Umbilical cord (tissue), 1 donor: ENCODE measurements at regions not wholly inside any gene's neighbourhood (a gene's known extent, or its start where the extent isn't known, plus 50 kb on each side); places are given as distances from the start of the nearest gene placed in this dataset.

Source experiments
- DNase-seq: peaks from one replicate; pipeline ENCODE4 v3.0.0-alpha.2; 2015; ENCODE audit warnings: low spot score

DNA sequence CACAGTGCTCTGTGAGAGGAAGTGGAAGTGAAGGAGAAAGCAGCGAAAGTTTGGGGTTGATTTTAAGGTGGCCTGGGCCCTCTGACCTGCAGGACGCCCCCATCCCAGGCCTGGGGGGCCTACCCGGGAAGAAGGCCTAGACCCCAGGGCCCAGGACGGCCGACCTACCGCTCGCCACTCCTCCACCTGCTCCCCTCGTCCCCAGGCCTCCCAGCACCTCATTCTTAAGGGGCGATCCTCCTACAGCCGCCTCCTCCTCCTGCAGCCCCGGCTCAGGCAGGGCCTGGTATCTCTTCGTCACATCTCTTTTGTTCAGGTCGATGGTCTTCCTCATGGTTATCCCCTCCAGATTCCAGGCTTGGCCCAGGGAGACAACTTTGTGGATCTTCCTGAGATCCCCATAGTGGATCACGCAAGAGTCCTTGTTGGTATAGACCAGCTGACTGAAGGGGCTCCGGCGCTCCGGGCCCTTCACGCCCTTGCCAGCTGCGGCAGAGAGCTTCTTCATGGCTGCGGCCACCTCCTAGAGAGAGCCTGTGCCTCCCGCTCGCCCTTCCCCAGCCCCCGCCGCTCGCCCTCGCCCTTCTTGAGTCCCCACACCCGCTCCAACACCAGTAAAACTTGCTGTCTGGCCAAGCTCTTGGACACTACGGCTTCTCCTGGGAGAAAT is 117.5 kb downstream of the OR13A1 start:
- no peak for DNase-seq

DNA sequence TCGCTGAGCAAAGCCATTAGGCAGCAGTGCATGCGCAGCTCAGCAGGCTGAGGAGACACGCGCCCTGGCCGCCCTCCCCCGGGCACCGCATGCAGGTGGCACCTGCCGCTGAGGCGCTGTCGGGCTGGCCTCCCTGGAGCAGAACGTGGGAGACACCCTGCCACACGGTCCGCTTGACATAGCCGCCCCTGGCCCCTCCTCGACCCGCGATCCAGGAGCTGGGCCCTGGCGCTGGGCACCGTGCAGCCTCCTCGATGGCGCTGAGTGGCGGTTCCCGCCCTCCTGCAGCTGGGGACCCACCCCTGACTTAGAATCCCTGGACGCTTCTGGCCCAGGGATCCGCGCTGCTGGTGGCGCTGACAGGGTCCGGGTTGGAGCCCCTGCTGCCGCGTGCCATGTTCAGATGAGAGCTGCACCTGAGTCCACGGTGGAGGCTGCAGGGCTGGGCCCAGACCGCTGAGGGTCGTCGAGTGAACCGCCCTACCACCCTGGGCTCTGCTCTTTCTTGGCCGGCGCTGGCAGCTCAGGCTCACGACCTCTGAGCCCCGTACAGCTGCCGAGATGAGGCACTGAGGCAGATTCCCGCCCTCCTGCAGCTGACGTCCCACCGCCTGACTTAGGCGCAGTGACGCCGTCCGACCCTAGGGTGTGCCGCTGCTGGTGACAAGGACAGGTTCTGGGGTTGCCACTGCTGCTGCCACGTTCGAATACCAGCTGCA is 116.8 kb downstream of the OR13A1 start:
- no peak for DNase-seq

DNA sequence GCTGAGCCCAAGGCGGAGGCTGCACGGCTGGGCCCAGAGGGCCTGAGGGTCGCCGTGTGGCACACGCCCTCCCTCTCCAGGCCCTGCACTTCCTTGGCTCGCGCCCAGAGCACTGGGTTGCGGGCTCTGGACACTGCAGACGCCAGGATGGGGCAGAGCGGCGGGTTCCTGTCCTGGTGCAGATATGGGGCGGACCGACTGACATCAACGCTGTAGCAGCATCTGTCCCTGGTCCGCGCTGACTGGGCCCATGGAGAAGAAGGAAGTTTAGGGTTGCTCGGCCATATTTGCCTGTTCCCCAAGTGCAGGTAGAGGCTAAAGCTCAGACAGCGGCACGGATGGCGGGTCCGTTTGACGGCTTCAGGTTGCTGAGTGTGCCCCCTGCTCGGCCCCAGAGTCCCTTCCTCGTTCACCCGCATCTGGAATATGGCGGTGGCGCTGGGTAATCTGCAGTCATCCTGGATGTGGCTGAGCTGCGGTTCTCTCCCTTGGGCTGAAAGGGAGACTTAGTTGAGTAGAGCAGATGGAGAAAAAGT is 116.1 kb downstream of the OR13A1 start:
- DNase-seq, result no peak

DNA sequence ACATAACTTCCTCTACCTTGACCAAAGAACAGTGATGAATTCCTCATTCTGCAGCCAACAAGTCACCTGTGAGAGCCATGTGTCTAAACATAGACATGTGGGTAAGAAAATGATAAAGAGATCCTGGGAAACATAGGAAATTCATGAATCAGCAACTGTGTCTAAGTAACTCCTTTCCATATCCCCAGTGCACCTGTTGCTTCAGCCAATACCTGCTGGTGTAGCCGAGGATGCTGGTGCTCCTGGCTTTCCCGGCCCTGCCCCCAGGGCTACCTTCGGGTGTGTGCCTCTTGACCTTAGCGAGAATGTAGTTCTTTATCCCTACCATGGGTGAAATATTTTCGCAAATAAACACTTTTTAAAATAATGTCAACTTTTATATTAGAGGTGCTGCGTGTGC is 114.1 kb downstream of the OR13A1 start:
- DNase-seq, result no peak

DNA sequence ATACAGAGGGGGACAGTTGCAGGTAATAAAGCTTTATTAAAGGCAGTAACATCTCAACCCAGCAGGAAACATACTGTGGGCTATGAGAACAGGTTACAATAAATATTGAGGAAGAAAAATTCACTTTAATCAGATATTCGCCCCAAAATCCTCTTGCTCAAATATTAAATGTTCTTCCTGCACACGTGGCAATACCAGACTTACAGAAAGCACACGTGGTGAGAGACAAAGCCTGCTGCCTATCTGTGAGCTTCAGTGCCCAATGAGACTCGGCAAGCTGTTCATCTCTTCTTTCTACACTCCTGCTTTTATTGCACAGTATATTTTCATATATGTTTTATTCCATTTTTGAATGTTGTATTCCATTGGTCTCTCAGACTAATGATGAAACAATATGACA is 113.2 kb downstream of the OR13A1 start:
- DNase-seq, result no peak

DNA sequence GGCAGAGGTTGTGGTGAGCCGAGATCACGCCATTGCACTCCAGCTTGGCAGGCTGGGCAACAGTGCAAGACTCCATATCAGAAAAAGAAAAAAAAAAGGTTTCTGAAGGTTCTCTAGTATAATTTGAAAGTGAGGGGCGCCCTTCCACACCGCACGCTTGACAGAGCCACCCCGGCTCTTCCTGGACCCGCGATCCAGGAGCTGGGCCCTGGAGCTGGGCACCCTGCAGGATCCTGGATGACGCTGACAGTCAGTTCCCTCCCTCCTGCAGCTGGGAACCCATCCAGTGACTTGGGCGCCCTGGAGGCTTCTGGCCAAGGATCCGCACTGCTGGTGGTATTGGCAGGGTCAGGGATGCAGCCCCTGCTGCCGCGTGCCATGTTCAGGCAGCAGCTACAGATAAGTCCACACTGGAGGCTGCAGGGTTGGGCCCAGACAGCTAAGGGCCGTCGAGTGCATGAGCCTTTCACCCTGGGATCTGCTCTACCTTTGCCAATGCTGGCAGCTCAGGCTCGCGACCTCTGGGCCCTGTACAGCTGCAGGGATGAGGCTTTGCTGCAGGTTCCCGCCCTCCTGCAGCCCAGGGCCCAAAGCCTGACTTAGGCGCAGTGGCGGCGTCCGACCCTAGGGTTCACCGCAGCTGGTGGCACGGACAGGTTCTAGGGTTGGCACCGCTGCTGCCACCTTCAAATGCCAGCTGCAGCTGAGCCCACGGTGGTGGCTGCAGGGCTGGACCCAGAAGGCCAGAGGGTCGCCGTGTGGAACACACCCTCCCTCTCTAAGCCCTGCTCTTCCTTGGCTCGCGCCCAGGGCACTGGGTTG is 110.2 kb downstream of the OR13A1 start:
- no peak for DNase-seq

DNA sequence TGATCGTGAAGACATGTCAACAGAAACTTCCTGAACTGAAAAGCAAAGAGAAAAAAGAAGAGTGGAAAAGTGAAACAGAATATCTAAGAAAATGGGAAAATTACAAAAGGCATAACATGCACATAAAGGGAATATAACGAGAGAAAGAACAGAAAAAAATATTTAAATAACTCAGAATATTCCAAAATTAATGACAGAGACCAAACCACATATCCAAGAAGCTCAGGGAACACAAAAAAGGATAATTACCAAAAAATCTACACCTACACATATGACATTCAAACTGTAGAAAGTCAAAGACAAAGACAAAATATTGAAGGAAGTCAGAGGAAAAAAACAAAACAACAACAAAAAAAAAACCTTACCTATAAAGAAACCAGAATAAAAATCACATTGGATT is 105.5 kb downstream of the OR13A1 start:
- DNase-seq, result no peak

DNA sequence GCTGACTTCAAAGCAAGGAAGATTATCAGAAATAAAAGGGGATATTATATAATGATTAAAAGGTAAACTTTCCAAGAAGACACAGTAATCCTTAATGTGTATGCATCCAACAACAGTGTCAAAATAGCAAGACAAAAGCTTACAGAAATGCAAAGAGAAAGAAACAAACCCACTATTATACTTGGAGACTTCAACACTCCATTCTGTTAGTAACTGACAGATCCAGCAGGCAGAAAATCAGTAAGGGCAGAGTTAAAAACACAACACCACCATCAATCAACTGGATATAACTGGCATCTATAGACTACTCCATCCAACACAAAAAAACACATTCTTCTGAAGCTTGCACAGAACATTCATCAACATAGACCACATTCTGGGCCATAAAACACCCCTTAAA is 103.8 kb downstream of the OR13A1 start:
- DNase-seq, result no peak

DNA sequence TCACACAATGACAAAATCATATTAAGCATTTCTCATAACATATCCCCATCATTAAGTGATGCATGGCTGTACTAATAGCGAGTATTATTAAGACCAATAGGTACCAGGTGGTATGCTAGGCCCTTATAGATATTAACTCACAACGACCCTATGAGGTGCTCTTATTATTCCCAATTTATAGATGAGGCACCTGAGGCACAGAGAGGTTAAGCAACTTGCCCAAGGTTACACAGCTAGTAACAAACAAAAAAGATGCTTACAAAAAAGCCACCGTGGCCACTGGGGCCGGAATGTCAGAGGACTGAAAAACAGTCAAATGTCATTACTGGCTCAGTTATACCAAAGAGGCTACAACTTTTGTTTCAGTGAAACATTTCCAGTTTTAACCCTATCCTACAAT is 96.0 kb downstream of the OR13A1 start:
- no peak for DNase-seq

DNA sequence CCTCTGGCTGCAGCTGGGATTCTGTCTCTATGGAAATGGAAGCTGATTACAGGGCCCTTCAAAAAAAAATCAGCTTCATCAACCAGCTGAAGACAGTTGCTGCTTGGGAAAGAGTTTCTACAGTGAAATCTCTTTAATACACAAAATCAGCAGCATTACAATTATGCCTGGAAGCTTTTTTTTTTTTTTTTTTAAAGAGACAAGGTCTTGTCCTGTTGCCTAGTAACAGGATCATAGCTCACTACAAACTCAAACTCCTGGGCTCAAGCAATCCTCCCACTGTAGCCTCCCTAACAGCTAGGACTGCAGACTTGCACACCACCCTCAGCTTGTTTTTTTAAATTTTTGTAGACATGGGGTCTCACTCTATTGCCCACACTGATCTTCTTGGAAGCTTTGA is 94.5 kb downstream of the OR13A1 start:
- no peak for DNase-seq

DNA sequence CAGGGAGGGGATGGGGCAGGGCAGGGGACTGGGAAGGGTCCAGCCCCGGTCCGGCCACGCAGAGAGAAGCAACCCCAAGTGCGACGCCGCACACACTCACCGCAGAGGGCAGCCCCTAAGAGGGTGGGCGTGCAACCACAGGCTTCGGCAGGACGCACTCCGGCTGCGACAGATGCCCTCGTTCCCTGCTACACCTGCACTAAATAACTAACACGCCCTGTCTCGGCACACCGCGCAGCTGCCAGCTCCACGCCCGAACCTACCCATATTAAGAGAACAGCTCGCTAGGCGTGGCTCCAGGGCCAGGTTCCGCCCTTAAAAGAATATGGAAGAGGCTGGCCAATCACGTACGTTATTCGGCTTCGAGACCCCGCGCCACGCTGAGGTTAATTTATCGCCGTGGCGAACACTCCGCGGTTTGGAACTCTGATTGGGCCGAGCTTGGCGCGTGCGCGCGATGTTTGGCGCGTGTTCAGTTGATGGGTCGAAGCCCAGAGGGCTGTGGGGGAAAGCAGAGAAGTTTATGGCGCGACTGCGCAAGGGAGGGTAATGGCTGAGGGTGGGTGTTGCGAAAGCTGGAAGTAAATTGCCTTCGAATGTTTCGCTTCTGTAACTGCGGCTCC is 91.1 kb downstream of the OR13A1 start:
- no peak for DNase-seq

DNA sequence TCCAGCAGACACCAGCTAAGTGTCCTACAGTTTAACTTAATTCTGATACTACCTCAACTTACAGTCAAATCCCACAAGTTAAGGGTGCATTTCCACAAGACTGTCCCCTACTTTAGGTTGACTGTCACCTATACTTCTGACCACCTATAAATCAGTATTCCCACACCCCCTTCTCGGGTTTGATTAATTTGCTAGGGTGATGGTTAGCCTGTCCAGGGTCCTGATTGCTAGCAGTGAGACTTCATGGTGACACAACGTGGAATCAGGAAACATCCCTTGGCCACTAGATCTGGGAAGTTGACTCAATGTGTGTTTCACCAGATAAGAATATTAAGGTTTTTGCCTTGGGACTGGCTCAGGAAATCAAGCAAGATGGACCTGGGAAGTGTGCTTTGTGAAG is 88.4 kb downstream of the OR13A1 start:
- no peak for DNase-seq

DNA sequence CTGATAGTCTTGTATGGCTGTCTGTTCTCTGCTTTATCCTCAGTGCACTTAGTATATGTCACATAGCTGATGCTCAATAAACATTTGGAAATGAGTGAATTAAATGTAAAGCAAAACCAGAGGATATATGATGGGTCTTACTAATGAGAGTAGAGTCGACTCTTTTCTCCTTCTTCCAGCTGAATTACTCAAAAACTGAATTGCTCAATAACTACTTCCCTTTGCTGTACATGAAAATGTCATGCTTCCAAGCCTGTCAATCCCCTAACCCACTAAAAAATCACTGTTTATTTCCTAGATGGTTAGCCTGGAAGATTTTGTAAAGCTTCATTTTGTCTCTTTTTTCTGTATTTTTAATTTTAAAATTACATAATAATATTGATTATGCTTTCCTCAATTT is 88.0 kb downstream of the OR13A1 start:
- no peak for DNase-seq

DNA sequence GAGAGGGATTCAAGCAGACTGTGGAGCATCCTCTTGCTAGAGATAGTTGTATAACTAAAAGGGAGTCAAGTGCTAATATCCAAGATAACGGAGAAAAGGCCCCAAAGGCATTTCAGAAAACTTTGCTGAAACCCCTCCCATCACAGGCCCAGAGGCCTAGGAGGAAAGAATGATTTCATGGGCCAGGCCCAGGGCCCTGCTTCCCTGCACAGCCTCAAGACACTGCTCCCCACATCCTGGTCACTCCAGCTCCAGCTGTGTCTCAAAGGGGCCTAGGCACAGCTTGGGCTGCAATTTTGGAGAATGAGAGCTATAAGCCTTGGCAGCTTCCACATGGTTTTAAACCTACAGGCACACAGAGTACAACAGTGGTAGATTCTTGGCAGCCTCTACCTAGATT is 85.6 kb downstream of the OR13A1 start:
- no peak for DNase-seq

DNA sequence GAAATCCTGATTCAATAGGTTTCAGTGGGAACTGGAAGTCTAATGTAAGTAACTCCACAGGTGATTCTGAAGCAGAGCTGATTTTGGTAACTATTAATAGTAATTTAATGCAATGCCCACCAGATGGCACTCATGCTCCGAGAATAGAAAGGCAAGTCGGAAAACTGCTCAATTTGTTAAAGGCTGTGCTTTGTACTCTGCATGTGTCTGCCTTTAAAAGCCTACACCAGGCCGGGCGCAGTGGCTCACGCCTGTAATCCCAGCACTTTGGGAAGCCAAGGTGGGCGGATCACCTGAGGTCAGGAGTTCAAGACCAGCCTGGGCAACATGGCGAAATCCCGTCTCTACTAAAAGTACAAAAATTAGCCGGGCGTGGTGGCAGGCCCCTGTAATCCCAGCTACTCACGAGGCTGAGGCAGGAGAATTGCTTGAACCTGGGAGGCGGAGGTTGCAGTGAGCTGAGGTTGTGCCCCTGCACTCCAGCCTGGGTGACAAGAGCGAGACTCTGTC is 80.1 kb downstream of the OR13A1 start:
- DNase-seq, result peak; percentile 84

DNA sequence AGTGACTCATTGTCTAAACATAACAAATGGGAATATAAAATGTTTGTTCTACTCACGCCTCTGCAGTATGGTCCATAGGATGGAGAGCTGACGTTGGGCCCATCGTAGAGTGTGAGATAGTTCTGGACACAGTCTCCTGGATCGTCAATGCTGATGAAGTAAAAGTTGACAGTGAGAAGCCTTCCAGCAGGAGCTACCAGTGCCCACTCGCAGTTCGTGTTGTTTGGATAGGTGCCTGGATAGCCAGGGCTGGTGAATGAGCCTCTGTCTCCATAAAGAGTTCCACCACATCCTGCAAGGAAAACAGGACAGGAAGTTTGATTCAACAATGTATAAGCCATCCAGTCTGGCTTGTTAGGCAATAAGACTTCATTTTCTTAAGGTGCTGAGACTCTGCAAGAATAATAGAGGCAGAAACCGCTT is 79.6 kb downstream of the OR13A1 start:
- no peak for DNase-seq

DNA sequence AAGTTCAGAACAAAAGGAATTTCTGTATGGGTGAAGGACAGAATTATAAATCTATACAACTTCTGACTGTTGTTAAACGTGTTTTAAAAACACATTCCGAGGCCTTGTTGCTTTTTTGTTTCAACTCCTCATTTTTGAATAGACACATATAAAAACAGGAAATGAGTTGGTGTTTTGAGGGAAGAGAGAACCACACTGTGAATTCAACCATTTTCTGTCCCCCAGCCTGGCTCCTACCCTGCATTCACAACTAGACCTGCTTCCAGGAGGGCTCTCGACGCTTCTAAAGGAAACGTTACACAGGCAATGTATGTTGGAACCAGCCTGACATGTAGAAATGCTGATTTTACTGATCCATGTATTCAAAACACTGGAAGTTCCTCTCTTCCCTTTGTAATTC is 76.5 kb downstream of the OR13A1 start:
- no peak for DNase-seq

DNA sequence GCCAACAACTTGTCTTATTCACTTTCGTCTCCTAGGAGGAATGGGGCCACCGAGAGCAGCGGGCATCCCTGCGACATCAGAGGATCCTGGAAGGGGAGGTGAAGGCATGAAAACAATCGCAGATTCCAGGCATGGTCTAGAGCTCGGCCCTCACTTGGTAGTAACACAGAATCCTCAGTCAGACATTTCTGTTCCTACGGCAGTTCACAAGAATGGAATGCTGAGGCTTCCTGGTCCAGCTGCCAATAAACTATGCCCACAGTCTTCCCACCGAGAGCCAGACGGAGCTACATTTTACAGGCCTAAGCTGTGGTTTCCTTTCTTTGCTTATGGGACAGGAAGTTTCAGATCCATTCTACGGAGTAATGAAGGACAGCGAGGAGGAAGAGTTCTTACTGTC is 75.8 kb downstream of the OR13A1 start:
- no peak for DNase-seq

DNA sequence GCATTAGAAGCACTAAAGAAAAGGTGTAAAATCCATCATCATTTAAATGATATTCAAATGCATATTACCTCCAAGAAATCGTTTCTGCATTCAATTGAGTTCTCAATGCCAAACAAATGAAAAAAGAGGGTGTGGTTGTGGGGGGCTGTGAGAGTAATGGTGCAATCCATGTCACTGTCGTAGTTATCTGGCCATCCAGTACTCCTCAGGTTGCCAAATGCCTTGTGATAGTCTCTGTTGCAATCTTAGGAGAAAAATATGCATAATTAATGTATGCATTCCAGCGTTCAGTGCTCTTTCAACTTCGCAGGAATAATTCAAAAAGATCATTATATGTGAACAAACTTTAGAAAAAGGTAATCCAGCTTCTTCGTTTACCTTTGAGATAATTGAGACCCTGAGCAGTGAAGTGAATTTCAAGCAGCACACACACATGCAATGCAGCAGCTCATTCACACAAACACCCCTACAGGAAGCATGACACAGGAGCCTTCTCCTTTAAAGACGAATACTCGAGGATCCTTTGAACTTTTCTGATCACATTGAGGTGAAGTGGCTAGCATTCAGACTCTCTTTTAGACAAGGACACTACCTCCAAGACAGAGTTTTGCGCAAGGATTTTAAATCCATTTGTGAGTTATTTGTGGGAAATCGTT is 73.4 kb downstream of the OR13A1 start:
- DNase-seq, result no peak

DNA sequence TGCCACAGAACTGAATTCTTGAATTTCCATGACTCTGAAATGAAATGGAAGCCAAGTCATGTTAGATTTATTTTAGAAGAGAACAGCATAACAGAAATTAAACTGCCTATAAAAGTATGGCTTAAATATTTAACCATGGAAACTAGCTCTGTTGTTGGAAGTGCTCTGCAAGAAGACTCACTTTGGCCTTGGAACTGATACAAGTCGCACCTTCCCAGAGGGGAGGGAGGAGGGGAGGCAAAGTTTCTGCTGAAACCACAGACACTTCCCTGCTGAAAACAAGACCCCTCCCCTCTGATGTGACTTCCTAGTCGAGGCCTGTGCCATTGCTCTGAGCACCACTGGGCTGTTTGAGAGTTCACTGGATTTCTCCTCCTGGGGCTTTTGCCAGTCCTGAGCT is 72.1 kb downstream of the OR13A1 start:
- no peak for DNase-seq

DNA sequence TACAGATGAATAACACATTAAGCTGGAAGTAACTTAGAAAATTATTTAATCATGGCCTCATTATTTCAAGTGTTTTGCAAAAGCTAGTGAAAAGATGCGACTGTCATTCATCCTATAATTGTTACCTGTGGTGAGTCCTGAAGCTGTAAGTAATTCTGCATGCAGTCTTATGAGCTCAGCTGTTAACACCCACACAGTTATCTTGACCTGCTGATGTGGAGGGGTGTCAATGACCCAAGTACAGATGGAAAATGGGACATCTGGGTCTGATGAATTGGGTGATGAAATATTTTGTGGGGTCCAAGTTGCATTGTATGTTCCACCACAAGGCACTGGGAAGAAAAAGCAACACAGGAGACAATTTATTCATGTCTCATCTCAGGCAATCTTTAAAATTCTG is 68.9 kb downstream of the OR13A1 start:
- DNase-seq, result no peak
